ENCODE measurements at regions not wholly inside any gene's neighbourhood (a gene's known extent, or its start where the extent isn't known, plus 50 kb on each side); places are given as distances from the start of the nearest gene placed in this dataset.
"Not testable (repeated sequence)": the region's sequence is repeated elsewhere in the genome, so short reads cannot be mapped to it uniquely, and the experiment has no call there.

GRCh38 chr18:14964002-14964401 lies 216.0 kb downstream of the ANKRD30B start:
- Histone ChIP-seq H3F3A (ENCODE audit: insufficient read depth) (no peaks in the 10 kb centered on the region), H3K4me3 (ENCODE audit: insufficient read depth, low read length, poor library complexity, severe bottlenecking) (no peak overlapping the region), H3K4me2 (ENCODE audit: low read depth, low read length, poor library complexity, severe bottlenecking) (no peak overlapping the region)

GRCh38 chr18:14964406-14964805 lies 216.4 kb downstream of the ANKRD30B start:
- H3K9ac ChIP-seq (ENCODE audit: low read length): no peak overlapping the region
- no peaks in the 10 kb centered on the region for H3K9me2 ChIP-seq (replicated peaks; ENCODE audit: insufficient read depth, low read length)
- H4K20me1 ChIP-seq (ENCODE audit: low read depth, low read length): no peaks in the 10 kb centered on the region
- H3K4me2 ChIP-seq (ENCODE audit: low read depth, low read length, poor library complexity, severe bottlenecking): no peak overlapping the region
- no peaks in the 10 kb centered on the region for H3F3A ChIP-seq (ENCODE audit: insufficient read depth)
- H3K4me3 ChIP-seq (ENCODE audit: insufficient read depth, low read length, poor library complexity, severe bottlenecking): no peak overlapping the region
- no peak overlapping the region for H3K27ac ChIP-seq (ENCODE audit: low read depth, low read length)
- H3K79me2 ChIP-seq (ENCODE audit: insufficient read depth, low read length): no peaks in the 10 kb centered on the region
- H3K36me3 ChIP-seq (ENCODE audit: low read length): no peaks in the 10 kb centered on the region
- TF ChIP-seq, protein P1, sequence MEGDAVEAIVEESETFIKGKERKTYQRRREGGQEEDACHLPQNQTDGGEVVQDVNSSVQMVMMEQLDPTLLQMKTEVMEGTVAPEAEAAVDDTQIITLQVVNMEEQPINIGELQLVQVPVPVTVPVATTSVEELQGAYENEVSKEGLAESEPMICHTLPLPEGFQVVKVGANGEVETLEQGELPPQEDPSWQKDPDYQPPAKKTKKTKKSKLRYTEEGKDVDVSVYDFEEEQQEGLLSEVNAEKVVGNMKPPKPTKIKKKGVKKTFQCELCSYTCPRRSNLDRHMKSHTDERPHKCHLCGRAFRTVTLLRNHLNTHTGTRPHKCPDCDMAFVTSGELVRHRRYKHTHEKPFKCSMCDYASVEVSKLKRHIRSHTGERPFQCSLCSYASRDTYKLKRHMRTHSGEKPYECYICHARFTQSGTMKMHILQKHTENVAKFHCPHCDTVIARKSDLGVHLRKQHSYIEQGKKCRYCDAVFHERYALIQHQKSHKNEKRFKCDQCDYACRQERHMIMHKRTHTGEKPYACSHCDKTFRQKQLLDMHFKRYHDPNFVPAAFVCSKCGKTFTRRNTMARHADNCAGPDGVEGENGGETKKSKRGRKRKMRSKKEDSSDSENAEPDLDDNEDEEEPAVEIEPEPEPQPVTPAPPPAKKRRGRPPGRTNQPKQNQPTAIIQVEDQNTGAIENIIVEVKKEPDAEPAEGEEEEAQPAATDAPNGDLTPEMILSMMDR (IDR thresholded peaks at IDR 0.05; ENCODE audit: insufficient read depth, low read length, poor library complexity, severe bottlenecking): no peak
- TF ChIP-seq EZH2phosphoT487 (conservative IDR thresholded peaks at IDR 0.05; ENCODE audit: low read length): no peak
- no peaks in the 10 kb centered on the region for H3K27me3 ChIP-seq (ENCODE audit: low read length)
- H3K9me3 ChIP-seq (ENCODE audit: insufficient read depth, low read length): no peaks in the 10 kb centered on the region
- H2AFZ ChIP-seq (ENCODE audit: low read depth, low read length, severe bottlenecking): no peak overlapping the region

More at GRCh38 chr18:14964002-14964401, 216.0 kb downstream of the ANKRD30B start:
- no peaks in the 10 kb centered on the region for H3K9me3 ChIP-seq (ENCODE audit: insufficient read depth, low read length)
- no peaks in the 10 kb centered on the region for H4K20me1 ChIP-seq (ENCODE audit: low read depth, low read length)
- H3K9ac ChIP-seq (ENCODE audit: low read length): no peak overlapping the region
- TF ChIP-seq EZH2phosphoT487 (conservative IDR thresholded peaks at IDR 0.05; ENCODE audit: low read length): no peak
- TF ChIP-seq, protein P1 (IDR thresholded peaks at IDR 0.05; ENCODE audit: insufficient read depth, low read length, poor library complexity, severe bottlenecking): no peak
- H2AFZ ChIP-seq (ENCODE audit: low read depth, low read length, severe bottlenecking): no peak overlapping the region
- no peaks in the 10 kb centered on the region for H3K9me2 ChIP-seq (replicated peaks; ENCODE audit: insufficient read depth, low read length)
- H3K27ac ChIP-seq (ENCODE audit: low read depth, low read length): no peak overlapping the region
- H3K36me3 ChIP-seq (ENCODE audit: low read length): no peaks in the 10 kb centered on the region
- H3K27me3 ChIP-seq (ENCODE audit: low read length): no peaks in the 10 kb centered on the region
- no peaks in the 10 kb centered on the region for H3K79me2 ChIP-seq (ENCODE audit: insufficient read depth, low read length)

DNA sequence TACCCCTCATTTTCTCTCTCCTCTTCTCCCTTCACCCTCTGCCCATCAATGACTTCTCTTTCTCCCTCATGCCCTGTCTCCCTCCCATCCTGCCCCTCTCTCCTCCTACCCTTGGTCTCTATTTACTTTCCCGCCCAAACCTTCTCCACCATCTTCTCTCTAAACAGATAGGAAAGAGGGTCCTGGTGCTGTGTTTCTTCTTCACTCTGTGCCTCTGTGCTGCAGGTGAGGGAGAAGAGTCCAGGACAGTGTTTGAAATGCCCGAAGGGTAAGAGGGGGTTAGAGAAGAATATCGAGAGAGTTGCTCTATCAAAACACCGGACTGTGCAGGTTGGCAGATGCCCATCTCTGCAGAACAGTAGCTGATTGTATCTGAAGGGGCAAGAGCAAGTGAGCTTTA lies 217.0 kb downstream of the ANKRD30B start:
- not testable (repeated sequence) for H3K4me2 ChIP-seq (ENCODE audit: low read depth, low read length, poor library complexity, severe bottlenecking); H3K36me3 ChIP-seq (ENCODE audit: low read length); H3K79me2 ChIP-seq (ENCODE audit: insufficient read depth, low read length); H3K27me3 ChIP-seq (ENCODE audit: low read length); H3F3A ChIP-seq (ENCODE audit: insufficient read depth); H3K9me3 ChIP-seq (ENCODE audit: insufficient read depth, low read length); H2AFZ ChIP-seq (ENCODE audit: low read depth, low read length, severe bottlenecking); H3K9ac ChIP-seq (ENCODE audit: low read length); H3K4me3 ChIP-seq (ENCODE audit: insufficient read depth, low read length, poor library complexity, severe bottlenecking); H3K9me2 ChIP-seq (replicated peaks; ENCODE audit: insufficient read depth, low read length); H4K20me1 ChIP-seq (ENCODE audit: low read depth, low read length); H3K27ac ChIP-seq (ENCODE audit: low read depth, low read length)

DNA sequence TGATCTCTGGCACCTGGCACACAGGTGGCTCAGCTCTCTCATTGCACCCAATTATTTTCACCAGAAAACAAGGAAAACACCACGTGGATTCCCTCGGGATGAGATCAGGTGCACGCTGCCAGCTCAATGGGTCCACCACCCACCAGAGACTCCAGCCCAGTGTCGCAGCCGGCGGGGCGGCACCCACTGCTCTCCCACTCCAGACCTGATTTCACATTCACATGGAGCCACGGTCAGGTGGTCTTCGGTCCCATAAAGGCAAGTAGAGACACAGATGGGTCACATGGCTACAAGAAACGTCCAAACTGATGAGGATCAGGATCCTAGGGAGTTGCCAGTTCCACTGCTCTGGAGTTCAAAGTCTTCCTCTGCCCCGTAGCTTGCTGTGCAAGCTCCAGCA lies 217.6 kb downstream of the ANKRD30B start:
- H3K4me3 ChIP-seq (ENCODE audit: insufficient read depth, low read length, poor library complexity, severe bottlenecking): no peak overlapping the region
- no peaks in the 10 kb centered on the region for H3F3A ChIP-seq (ENCODE audit: insufficient read depth)
- no peaks in the 10 kb centered on the region for H3K79me2 ChIP-seq (ENCODE audit: insufficient read depth, low read length)
- no peak overlapping the region for H3K4me2 ChIP-seq (ENCODE audit: low read depth, low read length, poor library complexity, severe bottlenecking)
- H3K9ac ChIP-seq (ENCODE audit: low read length): no peak overlapping the region
- H3K36me3 ChIP-seq (ENCODE audit: low read length): no peaks in the 10 kb centered on the region
- H3K9me2 ChIP-seq (replicated peaks; ENCODE audit: insufficient read depth, low read length): no peaks in the 10 kb centered on the region
- no peaks in the 10 kb centered on the region for H3K27me3 ChIP-seq (ENCODE audit: low read length)
- no peak overlapping the region for H3K27ac ChIP-seq (ENCODE audit: low read depth, low read length)
- no peaks in the 10 kb centered on the region for H3K9me3 ChIP-seq (ENCODE audit: insufficient read depth, low read length)
- TF ChIP-seq EZH2phosphoT487 (conservative IDR thresholded peaks at IDR 0.05; ENCODE audit: low read length): no peak
- TF ChIP-seq, protein P1 (IDR thresholded peaks at IDR 0.05; ENCODE audit: insufficient read depth, low read length, poor library complexity, severe bottlenecking): no peak
- no peaks in the 10 kb centered on the region for H4K20me1 ChIP-seq (ENCODE audit: low read depth, low read length)
- H2AFZ ChIP-seq (ENCODE audit: low read depth, low read length, severe bottlenecking): no peak overlapping the region

GRCh38 chr18:14967246-14967645 lies 219.3 kb downstream of the ANKRD30B start:
- not testable (repeated sequence) for H3K27me3 ChIP-seq (ENCODE audit: low read length); H2AFZ ChIP-seq (ENCODE audit: low read depth, low read length, severe bottlenecking); H3F3A ChIP-seq (ENCODE audit: insufficient read depth); H3K4me2 ChIP-seq (ENCODE audit: low read depth, low read length, poor library complexity, severe bottlenecking); H3K27ac ChIP-seq (ENCODE audit: low read depth, low read length); H3K79me2 ChIP-seq (ENCODE audit: insufficient read depth, low read length); H3K9ac ChIP-seq (ENCODE audit: low read length); H3K4me3 ChIP-seq (ENCODE audit: insufficient read depth, low read length, poor library complexity, severe bottlenecking); H4K20me1 ChIP-seq (ENCODE audit: low read depth, low read length); H3K36me3 ChIP-seq (ENCODE audit: low read length); H3K9me3 ChIP-seq (ENCODE audit: insufficient read depth, low read length); H3K9me2 ChIP-seq (replicated peaks; ENCODE audit: insufficient read depth, low read length)
